ENCODE measurements at regions not wholly inside any gene's neighbourhood (a gene's known extent, or its start where the extent isn't known, plus 50 kb on each side); places are given as distances from the start of the nearest gene placed in this dataset.
"Not testable (repeated sequence)": the region's sequence is repeated elsewhere in the genome, so short reads cannot be mapped to it uniquely, and the experiment has no call there.

DNA sequence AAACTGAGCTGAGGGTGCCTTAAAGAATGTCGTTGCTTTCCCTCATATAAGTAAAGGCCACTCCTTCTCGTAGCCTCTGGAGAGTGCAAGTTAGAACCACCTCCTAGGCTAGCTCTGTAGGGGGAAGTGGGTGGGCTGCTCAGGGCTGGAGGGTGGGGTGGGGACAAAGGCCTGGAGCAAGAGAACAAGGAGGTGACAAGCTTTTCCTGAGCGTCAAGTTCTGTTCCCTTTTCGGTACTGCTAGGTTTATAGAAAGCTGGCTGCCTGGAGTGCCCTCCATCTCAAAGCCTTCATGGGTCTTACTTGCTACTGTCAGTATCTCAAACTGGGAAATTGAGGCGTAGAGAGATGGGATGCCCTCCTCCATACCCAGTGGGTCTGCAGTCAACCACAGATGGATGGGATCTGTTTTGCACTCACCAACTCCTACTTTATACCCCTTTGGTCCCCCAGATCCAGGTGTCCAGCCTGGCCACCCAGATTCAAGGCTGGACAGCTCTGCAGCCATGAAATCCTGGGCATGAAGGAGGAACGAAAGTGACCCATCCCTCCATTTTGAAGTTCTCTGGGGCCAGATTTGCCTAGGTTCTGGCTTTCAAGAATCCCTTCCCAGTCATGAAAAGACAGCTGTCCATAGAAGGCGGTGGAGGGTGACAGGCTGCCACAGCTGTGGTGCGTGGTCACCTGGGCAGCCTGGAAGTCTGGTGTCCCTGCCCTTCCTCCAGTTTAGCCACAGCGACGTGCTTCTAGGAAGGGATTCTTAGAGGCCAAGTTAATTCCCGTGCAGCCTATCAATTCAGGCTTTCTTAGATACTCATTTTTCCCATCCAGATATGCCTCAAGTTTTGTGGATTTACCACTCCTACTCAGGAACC is 117.8 kb downstream of the CRLF3 start:
- not testable (repeated sequence) for H3K4me3 ChIP-seq (ENCODE audit: low read depth in 1 of 2, low read length in 1 of 2); H3K9me3 ChIP-seq

GRCh38 chr17:30706004-30706403 is 118.5 kb downstream of the CRLF3 start:
- H3K27ac ChIP-seq; H3K9me3 ChIP-seq; H3K36me3 ChIP-seq; H3K4me3 ChIP-seq (ENCODE audit: low read depth in 1 of 2, low read length in 1 of 2): not testable (repeated sequence)
- Histone ChIP-seq H3K4me1 (ENCODE audit: control insufficient read depth in 1 of 2, insufficient read depth in 1 of 2, low read depth in 1 of 2, low read length in 1 of 2) (peaks cover 20 to 41% of the 10 kb centered on the region in 2 experiments), H3K27me3 (peaks cover 71% of the 10 kb centered on the region)

More for the DNA sequence above, 117.8 kb downstream of the CRLF3 start:
- H3K27me3 ChIP-seq: peaks cover 68% of the 10 kb centered on the region
- H3K36me3 ChIP-seq, H3K27ac ChIP-seq: not testable (repeated sequence)
- peaks cover 20 to 41% of the 10 kb centered on the region in 2 experiments for H3K4me1 ChIP-seq (ENCODE audit: control insufficient read depth in 1 of 2, insufficient read depth in 1 of 2, low read depth in 1 of 2, low read length in 1 of 2)

GRCh38 chr17:30701498-30701989 is 122.9 kb downstream of the CRLF3 start:
- H3K27ac ChIP-seq: no peak overlapping the region
- no peak for TF ChIP-seq CTCF (IDR thresholded peaks at IDR 0.05)
- no peak overlapping the region for H3K4me3 ChIP-seq (ENCODE audit: low read depth in 1 of 2, low read length in 1 of 2)
- no peaks in the 10 kb centered on the region for H3K36me3 ChIP-seq
- H3K27me3 ChIP-seq: peaks cover 53% of the 10 kb centered on the region
- peaks cover 11% of the 10 kb centered on the region in 2 experiments for H3K4me1 ChIP-seq (ENCODE audit: control insufficient read depth in 1 of 2, insufficient read depth in 1 of 2, low read depth in 1 of 2, low read length in 1 of 2)
- H3K9me3 ChIP-seq: no peaks in the 10 kb centered on the region

GRCh38 chr17:30700833-30701232 is 123.7 kb downstream of the CRLF3 start:
- not testable (repeated sequence) for H3K4me3 ChIP-seq (ENCODE audit: low read depth in 1 of 2, low read length in 1 of 2); H3K9me3 ChIP-seq; H3K27ac ChIP-seq; H3K36me3 ChIP-seq; H3K4me1 ChIP-seq (ENCODE audit: control insufficient read depth in 1 of 2, insufficient read depth in 1 of 2, low read depth in 1 of 2, low read length in 1 of 2)
- H3K27me3 ChIP-seq: peaks cover 53% of the 10 kb centered on the region

DNA sequence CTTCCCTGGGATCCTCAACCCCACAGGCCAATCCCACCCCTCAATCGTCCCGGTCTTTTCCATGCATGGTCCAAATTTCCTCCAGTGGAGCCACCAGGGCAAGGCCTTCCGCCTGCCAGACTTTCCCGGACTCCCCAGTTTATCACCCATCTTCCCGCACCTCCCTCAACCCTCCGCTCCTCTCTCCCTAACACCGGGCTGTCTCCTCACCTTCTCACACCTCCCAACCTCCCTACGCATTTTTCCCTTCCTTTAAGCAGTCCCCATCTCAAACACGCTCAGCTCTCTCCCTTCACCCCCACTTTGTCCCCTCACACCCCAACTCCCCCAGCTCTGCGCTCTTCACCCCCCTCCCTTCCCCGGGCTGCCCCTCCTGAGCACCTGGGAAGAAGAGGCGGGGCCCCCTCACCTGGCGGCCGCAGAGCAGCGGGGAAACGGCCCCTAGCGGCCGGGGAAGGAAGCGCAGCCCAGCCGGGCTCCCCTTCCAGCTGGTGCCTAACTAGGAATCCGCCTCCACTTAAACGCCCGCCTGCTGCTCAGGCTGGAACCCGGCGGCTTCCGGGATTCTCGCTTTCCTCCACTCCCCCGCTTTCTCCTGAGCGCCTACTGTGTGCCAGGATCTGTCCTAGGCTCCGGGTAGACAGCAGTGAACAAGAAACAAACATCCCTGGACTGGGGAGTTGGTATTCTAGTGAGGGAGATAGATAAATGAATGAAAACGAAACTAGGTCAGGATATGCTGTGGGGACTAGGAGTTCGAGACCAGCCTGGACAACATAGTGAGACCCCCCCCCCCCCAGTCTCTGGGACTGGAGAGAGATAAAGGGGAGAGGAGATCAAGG is 126.7 kb downstream of the CRLF3 start:
- peak overlapping the region; percentile 38 to 43 for H3K4me3 ChIP-seq (ENCODE audit: low read depth in 1 of 2, low read length in 1 of 2)
- not testable (repeated sequence) for H3K27ac ChIP-seq

GRCh38 chr17:30696234-30696633 is 128.3 kb downstream of the CRLF3 start:
- no peak overlapping the region for H3K27ac ChIP-seq
- no peak overlapping the region for H3K4me3 ChIP-seq (ENCODE audit: low read depth in 1 of 2, low read length in 1 of 2)
- no peaks in the 10 kb centered on the region for H3K9me3 ChIP-seq
- peaks cover 6 to 7% of the 10 kb centered on the region in 2 experiments for H3K4me1 ChIP-seq (ENCODE audit: control insufficient read depth in 1 of 2, insufficient read depth in 1 of 2, low read depth in 1 of 2, low read length in 1 of 2)
- no peaks in the 10 kb centered on the region for H3K36me3 ChIP-seq
- TF ChIP-seq CTCF (IDR thresholded peaks at IDR 0.05): no peak
- peaks cover 77% of the 10 kb centered on the region for H3K27me3 ChIP-seq

More for the DNA sequence above, 126.7 kb downstream of the CRLF3 start:
- H3K27me3 ChIP-seq: peaks cover 67% of the 10 kb centered on the region
- H3K4me1 ChIP-seq (ENCODE audit: control insufficient read depth in 1 of 2, insufficient read depth in 1 of 2, low read depth in 1 of 2, low read length in 1 of 2); H3K36me3 ChIP-seq; H3K9me3 ChIP-seq: not testable (repeated sequence)
- TF ChIP-seq CTCF (IDR thresholded peaks at IDR 0.05): peak; percentile 91

GRCh38 chr17:30695265-30695811 is 129.2 kb downstream of the CRLF3 start:
- H3K4me1 ChIP-seq (ENCODE audit: control insufficient read depth in 1 of 2, insufficient read depth in 1 of 2, low read depth in 1 of 2, low read length in 1 of 2); H3K4me3 ChIP-seq (ENCODE audit: low read depth in 1 of 2, low read length in 1 of 2); H3K36me3 ChIP-seq; H3K9me3 ChIP-seq; H3K27ac ChIP-seq: not testable (repeated sequence)
- H3K27me3 ChIP-seq: peaks cover 72% of the 10 kb centered on the region

DNA sequence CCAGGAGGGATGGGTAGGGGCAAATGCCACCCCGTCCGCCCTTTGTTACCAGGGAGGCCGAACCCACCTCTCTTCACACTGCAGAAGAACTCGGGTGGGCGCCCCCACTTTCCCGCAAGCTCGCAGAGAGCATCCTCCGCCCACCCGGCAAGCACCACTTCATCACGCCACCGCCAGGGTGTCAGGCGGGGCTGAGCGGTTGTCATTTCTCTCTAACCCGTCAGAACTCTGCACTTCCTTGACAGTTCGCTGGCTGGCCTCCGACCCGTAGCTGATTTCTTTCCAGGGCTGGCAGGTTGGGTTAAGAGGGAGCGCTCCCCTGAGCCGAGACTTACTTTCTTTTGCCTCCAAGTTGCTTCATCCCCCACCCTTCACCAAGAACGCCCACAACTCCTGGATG is 130.7 kb downstream of the CRLF3 start:
- H3K27me3 ChIP-seq: peaks cover 66% of the 10 kb centered on the region
- not testable (repeated sequence) for H3K4me3 ChIP-seq (ENCODE audit: low read depth in 1 of 2, low read length in 1 of 2)

DNA sequence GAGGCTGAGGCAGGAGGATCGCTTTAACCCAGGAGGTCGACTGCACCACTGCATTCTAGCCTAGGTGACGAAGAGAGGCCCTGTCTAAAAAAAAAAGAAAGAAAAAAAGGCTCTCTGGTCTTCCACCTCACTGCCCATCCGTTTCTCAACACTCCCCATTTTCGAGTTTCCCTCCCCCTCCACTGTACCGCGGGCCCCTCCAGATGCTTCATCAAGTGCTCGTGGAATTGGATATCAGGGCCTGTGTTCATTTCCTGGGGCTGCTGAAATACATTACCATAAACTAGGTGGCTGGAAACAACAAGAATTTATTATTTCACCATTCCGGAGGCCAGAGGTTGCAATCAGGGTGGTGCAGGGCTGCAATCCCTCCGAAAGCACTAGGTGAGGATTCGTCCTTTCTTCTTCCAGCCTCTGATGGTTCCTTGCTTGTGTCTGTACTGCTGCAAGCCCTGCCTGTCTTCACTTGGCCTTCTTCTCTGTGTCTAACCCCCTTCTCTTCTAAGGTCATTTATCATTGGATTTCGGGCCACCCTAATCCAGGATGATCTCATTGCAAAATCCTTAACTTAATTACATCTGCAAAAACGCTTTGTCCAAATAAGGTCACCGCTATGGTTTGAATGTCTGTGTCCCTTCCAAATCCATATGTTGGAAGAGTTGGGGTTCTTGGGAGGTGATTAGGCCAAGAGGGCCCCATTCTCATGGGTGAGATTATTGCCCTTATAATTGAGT is 135.1 kb downstream of the CRLF3 start:
- H3K4me3 ChIP-seq (ENCODE audit: low read depth in 1 of 2, low read length in 1 of 2); H3K9me3 ChIP-seq; H3K27ac ChIP-seq; H3K36me3 ChIP-seq; H3K4me1 ChIP-seq (ENCODE audit: control insufficient read depth in 1 of 2, insufficient read depth in 1 of 2, low read depth in 1 of 2, low read length in 1 of 2): not testable (repeated sequence)
- peaks cover 62% of the 10 kb centered on the region for H3K27me3 ChIP-seq

More for the DNA sequence above, 130.7 kb downstream of the CRLF3 start:
- H3K4me1 ChIP-seq (ENCODE audit: control insufficient read depth in 1 of 2, insufficient read depth in 1 of 2, low read depth in 1 of 2, low read length in 1 of 2); H3K36me3 ChIP-seq; H3K9me3 ChIP-seq; H3K27ac ChIP-seq: not testable (repeated sequence)
